A549 (cell line): ENCODE measurements at regions not wholly inside any gene's neighbourhood (a gene's known extent, or its start where the extent isn't known, plus 50 kb on each side); places are given as distances from the start of the nearest gene placed in this dataset.

Experiments
- MYC ChIP-seq: IDR thresholded peaks from 2 replicates; pipeline ENCODE4 v1.6.1; 2012; ENCODE audit warnings: mild to moderate bottlenecking, inconsistent platforms, low read length, improper control_type of control experiment, borderline replicate concordance
- POLR2A ChIP-seq: IDR thresholded peaks from 2 replicates; pipeline ENCODE4 v1.6.1; 2012; ENCODE audit warnings: mild to moderate bottlenecking, low read length
- POLR2AphosphoS2 ChIP-seq: conservative IDR thresholded peaks from 2 replicates; pipeline ENCODE4 v1.6.1; 2012; ENCODE audit warnings: low read length, improper control_type of control experiment, inconsistent platforms
- RAD21 ChIP-seq, 2 experiments: fragments of >200 bp in 1 of 2; sonication (Bioruptor Twin) in 1 of 2; formaldehyde crosslinking in 1 of 2; IDR thresholded peaks in 1 of 2; conservative IDR thresholded peaks in 1 of 2; 2 replicates in 1 of 2; 3 replicates in 1 of 2; pipeline ENCODE4 v1.6.1; 2012 to 2018; ENCODE audit warnings: inconsistent platforms in 1 of 2
- RCOR1 ChIP-seq: fragments of 150-350 bp; IDR thresholded peaks from 2 replicates; pipeline ENCODE4 v1.6.1; 2014; ENCODE audit warnings: antibody characterized with exemption, low read length, low read depth
- TF ChIP-seq, protein P1 (sequence below): fragments of >200 bp; sonication (Bioruptor Twin); formaldehyde crosslinking; IDR thresholded peaks from 3 replicates; pipeline ENCODE4 v1.5.1; 2016

GRCh38 chr2:147057892-147058490 is 786.8 kb upstream of the ACVR2A start:
- TF ChIP-seq, protein P1, sequence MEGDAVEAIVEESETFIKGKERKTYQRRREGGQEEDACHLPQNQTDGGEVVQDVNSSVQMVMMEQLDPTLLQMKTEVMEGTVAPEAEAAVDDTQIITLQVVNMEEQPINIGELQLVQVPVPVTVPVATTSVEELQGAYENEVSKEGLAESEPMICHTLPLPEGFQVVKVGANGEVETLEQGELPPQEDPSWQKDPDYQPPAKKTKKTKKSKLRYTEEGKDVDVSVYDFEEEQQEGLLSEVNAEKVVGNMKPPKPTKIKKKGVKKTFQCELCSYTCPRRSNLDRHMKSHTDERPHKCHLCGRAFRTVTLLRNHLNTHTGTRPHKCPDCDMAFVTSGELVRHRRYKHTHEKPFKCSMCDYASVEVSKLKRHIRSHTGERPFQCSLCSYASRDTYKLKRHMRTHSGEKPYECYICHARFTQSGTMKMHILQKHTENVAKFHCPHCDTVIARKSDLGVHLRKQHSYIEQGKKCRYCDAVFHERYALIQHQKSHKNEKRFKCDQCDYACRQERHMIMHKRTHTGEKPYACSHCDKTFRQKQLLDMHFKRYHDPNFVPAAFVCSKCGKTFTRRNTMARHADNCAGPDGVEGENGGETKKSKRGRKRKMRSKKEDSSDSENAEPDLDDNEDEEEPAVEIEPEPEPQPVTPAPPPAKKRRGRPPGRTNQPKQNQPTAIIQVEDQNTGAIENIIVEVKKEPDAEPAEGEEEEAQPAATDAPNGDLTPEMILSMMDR, result no peak
- TF ChIP-seq POLR2AphosphoS2 (no peak), POLR2A (no peak), MYC (no peak), RAD21 (conservative IDR thresholded peaks at IDR 0.05 in 1 of 2, IDR thresholded peaks at IDR 0.05 in 1 of 2) (no peak), RCOR1 (no peak)
